ENCODE measurements at regions not wholly inside any gene's neighbourhood (a gene's known extent, or its start where the extent isn't known, plus 50 kb on each side); places are given as distances from the start of the nearest gene placed in this dataset.

DNA sequence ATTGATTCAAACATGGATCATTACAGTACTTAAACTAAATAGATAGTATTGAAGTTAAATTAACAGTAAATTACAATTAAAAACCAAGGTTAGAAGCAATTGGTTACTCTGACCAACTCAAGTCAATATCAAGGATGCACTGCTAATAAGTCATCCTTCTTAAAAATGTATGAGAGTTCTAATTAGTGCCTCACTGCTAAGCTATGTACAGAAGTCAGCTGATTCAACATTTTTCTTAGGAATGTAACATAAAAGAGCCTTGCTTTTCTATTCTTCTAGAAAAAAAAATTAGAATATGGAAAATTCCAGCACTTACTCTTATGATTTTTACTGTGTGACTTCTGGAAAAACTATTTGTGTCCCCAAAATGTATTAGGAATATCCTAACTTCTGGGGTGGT, 75.7 kb upstream of the FBN2 start:
- H3K4me3 ChIP-seq, result no peak overlapping the region
- intact Hi-C loops (cut with DNase I), result no loop called here
- TF ChIP-seq, protein P1, sequence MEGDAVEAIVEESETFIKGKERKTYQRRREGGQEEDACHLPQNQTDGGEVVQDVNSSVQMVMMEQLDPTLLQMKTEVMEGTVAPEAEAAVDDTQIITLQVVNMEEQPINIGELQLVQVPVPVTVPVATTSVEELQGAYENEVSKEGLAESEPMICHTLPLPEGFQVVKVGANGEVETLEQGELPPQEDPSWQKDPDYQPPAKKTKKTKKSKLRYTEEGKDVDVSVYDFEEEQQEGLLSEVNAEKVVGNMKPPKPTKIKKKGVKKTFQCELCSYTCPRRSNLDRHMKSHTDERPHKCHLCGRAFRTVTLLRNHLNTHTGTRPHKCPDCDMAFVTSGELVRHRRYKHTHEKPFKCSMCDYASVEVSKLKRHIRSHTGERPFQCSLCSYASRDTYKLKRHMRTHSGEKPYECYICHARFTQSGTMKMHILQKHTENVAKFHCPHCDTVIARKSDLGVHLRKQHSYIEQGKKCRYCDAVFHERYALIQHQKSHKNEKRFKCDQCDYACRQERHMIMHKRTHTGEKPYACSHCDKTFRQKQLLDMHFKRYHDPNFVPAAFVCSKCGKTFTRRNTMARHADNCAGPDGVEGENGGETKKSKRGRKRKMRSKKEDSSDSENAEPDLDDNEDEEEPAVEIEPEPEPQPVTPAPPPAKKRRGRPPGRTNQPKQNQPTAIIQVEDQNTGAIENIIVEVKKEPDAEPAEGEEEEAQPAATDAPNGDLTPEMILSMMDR (IDR thresholded peaks at IDR 0.05), result no peak
- TF ChIP-seq POLR2A (IDR thresholded peaks at IDR 0.05), result no peak

DNA sequence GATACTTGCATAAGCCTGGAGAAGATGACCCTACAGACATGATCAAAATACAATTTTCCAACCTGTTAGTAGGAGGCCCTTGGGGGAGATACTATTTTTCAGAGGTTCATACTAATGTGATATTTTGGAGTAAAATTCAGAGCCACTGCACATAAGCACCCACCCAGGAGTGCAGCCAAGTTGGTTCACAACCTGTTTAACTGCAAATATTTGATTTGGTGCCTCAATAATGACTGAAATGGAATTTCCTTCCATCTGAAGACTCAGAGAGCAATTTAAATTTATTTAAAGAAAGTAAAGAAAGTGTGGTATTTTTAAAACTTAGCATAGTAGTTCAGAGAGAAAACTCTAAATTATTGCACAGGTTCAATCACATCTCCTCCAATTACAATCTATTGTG, 77.5 kb upstream of the FBN2 start:
- no peaks in the 10 kb centered on the region for H3K27me3 ChIP-seq
- no peaks in the 10 kb centered on the region for H3K4me1 ChIP-seq
- ATAC-seq (no peak), DNase-seq (no peak)
- no peak overlapping the region for H3K27ac ChIP-seq
- H3K36me3 ChIP-seq, result no peaks in the 10 kb centered on the region
- H3K9me3 ChIP-seq, result no peaks in the 10 kb centered on the region
- H3K4me3 ChIP-seq, result no peak overlapping the region
- intact Hi-C loops (cut with DNase I), result no loop called here
- TF ChIP-seq, protein P1 (IDR thresholded peaks at IDR 0.05), result no peak
- no peak for TF ChIP-seq POLR2A (IDR thresholded peaks at IDR 0.05)

More for the DNA sequence above, 75.7 kb upstream of the FBN2 start:
- Histone ChIP-seq H3K27ac (no peak overlapping the region), H3K36me3 (no peaks in the 10 kb centered on the region), H3K9me3 (peaks cover 0 to 9% (median 0%) of the 10 kb centered on the region in 12 donors), H3K4me1 (no peaks in the 10 kb centered on the region), H3K27me3 (no peaks in the 10 kb centered on the region)
- ATAC-seq (no peak), DNase-seq (no peak)

DNA sequence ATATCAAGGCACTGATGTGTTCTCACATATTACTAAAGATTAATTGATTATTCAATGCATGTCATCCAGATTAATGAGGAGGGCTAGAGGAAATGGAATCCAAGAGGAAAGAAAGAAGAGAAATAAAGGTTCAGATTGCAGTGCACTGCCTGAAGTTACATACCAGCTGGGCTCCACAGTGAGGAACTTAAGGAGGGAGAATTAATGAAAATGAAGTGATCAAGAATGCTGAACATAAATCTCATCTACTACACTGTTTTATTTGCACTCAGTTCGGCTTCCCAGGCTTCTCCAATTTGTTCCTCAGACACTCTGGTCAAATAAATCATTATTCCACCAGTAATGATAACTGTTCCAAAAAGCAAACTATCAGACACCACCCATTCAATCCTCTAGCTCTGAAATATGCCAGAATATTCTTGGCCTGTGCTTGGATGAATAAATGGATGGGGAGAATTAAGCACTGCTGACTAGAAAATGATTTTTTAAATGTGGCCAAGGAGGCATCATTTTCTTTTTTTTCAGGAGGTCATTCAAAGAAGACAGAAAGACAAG, 88.6 kb upstream of the FBN2 start:
- Histone ChIP-seq H3K4me3 (no peak overlapping the region), H3K4me1 (no peaks in the 10 kb centered on the region), H3K9me3 (no peaks in the 10 kb centered on the region), H3K36me3 (no peaks in the 10 kb centered on the region), H3K27me3 (peaks cover 0 to 3% (median 0%) of the 10 kb centered on the region in 9 donors), H3K27ac (no peak overlapping the region)
- ATAC-seq (no peak), DNase-seq (no peak)
- intact Hi-C loops (cut with DNase I), result no loop called here
- 70 to 88% (median 79%) methylated on average over 1 of the region's 1 CpG for WGBS, 4 donors
- no peak for TF ChIP-seq POLR2A (IDR thresholded peaks at IDR 0.05)
- TF ChIP-seq, protein P1 (IDR thresholded peaks at IDR 0.05), result no peak

DNA sequence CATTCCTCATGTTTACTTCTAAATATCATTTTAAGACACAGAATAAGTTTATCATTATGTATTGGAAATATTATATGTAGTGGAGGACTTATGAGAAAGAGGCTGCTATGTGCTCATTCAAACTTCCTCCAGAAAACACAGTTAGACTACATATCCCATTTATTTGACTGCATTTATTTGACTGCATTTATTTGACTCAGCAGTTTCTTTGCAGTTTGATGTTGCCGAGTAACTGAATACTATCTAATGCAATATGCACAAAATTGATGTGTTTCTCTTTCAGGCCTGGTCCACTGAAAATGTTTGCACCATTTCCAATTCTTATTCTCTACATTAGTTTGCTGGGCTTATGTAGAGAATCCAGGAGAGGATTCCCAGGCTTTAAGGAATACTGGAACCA, 89.9 kb upstream of the FBN2 start:
- Histone ChIP-seq H3K36me3 (no peaks in the 10 kb centered on the region), H3K4me3 (no peak overlapping the region), H3K4me1 (no peaks in the 10 kb centered on the region), H3K27me3 (peaks cover 0 to 3% (median 0%) of the 10 kb centered on the region in 9 donors), H3K9me3 (no peaks in the 10 kb centered on the region), H3K27ac (no peak overlapping the region)
- TF ChIP-seq, protein P1 (IDR thresholded peaks at IDR 0.05), result no peak
- TF ChIP-seq POLR2A (IDR thresholded peaks at IDR 0.05), result no peak
- no peak for ATAC-seq
- WGBS, 4 donors, result 78 to 90% (median 84%) methylated on average over 1 of the region's 1 CpG
- no peak for DNase-seq
- intact Hi-C loops (cut with DNase I), result no loop called here

Data from heart left ventricle (tissue), 16 donors.